Mesenteric fat pad (tissue), 1 donor: ENCODE measurements at regions not wholly inside any gene's neighbourhood (a gene's known extent, or its start where the extent isn't known, plus 50 kb on each side); places are given as distances from the start of the nearest gene placed in this dataset.

Experiments used
- DNase-seq: peaks from one replicate; pipeline ENCODE4 v3.0.0-alpha.2; 2020; ENCODE audit warnings: low spot score
- donor health status: DM: yes; HTN: yes; CAD: no.

- DNase-seq: no peak
Observed at GRCh38 chr16:6605490-6605889, 727.2 kb upstream of the RBFOX1 start.

GRCh38 chr16:6603780-6604325 is 728.8 kb upstream of the RBFOX1 start:
- no peak for DNase-seq

GRCh38 chr16:6602405-6602804 is 730.2 kb upstream of the RBFOX1 start:
- DNase-seq: no peak

- DNase-seq: no peak
Observed at GRCh38 chr16:6600167-6600566, 732.5 kb upstream of the RBFOX1 start.

- DNase-seq: no peak
Observed at GRCh38 chr16:6593799-6594198, 738.8 kb upstream of the RBFOX1 start.

- DNase-seq: no peak
Observed at GRCh38 chr16:6576606-6577005, 756.0 kb upstream of the RBFOX1 start.

- no peak for DNase-seq
Observed at GRCh38 chr16:6576113-6576512, 756.5 kb upstream of the RBFOX1 start.

- no peak for DNase-seq
Observed at GRCh38 chr16:6574146-6574545, 758.5 kb upstream of the RBFOX1 start.

GRCh38 chr16:6573577-6573976 is 759.1 kb upstream of the RBFOX1 start:
- no peak for DNase-seq

GRCh38 chr16:6571044-6571443 is 761.6 kb upstream of the RBFOX1 start:
- no peak for DNase-seq

GRCh38 chr16:6570530-6570929 is 762.1 kb upstream of the RBFOX1 start:
- DNase-seq: no peak

- DNase-seq: no peak
Observed at GRCh38 chr16:6562986-6563385, 769.7 kb upstream of the RBFOX1 start.

GRCh38 chr16:6560306-6561100 is 772.1 kb upstream of the RBFOX1 start:
- no peak for DNase-seq

- DNase-seq: no peak
Observed at GRCh38 chr16:6558661-6559060, 774.0 kb upstream of the RBFOX1 start.

GRCh38 chr16:6558126-6558525 is 774.5 kb upstream of the RBFOX1 start:
- DNase-seq: no peak

GRCh38 chr16:6557353-6558023 is 775.2 kb upstream of the RBFOX1 start:
- no peak for DNase-seq

GRCh38 chr16:6549415-6549814 is 783.2 kb upstream of the RBFOX1 start:
- no peak for DNase-seq

- no peak for DNase-seq
Observed at GRCh38 chr16:6548507-6548906, 784.1 kb upstream of the RBFOX1 start.

GRCh38 chr16:6547131-6547530 is 785.5 kb upstream of the RBFOX1 start:
- no peak for DNase-seq

- no peak for DNase-seq
Observed at GRCh38 chr16:6545329-6545728, 787.3 kb upstream of the RBFOX1 start.

GRCh38 chr16:6541267-6541666 is 791.4 kb upstream of the RBFOX1 start:
- DNase-seq: no peak

GRCh38 chr16:6536411-6536810 is 796.2 kb upstream of the RBFOX1 start:
- DNase-seq: no peak

GRCh38 chr16:6531067-6531466 is 801.6 kb upstream of the RBFOX1 start:
- no peak for DNase-seq
